ENCODE measurements at regions not wholly inside any gene's neighbourhood (a gene's known extent, or its start where the extent isn't known, plus 50 kb on each side); places are given as distances from the start of the nearest gene placed in this dataset.

DNA sequence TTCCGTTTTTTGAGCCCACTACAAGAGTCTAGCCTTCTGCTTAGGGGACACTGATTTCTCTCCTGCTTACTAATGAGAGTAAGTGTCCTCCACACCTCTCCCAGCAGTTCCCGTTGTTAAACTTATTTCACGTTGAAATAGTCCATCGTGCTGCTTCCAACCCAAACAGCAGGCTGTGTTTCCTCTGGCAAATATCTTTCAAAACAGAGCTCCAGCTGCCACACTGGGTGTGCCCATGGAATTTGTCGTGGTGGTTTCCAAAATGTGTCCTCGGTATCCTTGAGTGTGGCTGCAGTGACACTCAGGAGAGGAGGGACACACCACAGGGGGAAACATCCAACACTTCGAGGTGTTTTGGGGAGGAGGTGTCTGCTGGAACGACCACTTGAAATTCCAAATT lies 176.5 kb upstream of the RALGAPA2 start:
- Histone ChIP-seq H3K9me3 (ENCODE audit: insufficient read depth, low read depth, low read length) (peaks cover 4% of the 10 kb centered on the region), H3K79me2 (ENCODE audit: insufficient read depth, low read length) (no peaks in the 10 kb centered on the region), H4K20me1 (ENCODE audit: insufficient read depth, low read length) (no peaks in the 10 kb centered on the region), H3K4me2 (ENCODE audit: low read length) (no peak overlapping the region), H3K4me3 (ENCODE audit: insufficient read depth, low read depth, low read length) (no peak overlapping the region), H3K27me3 (ENCODE audit: insufficient read depth, low read length) (no peaks in the 10 kb centered on the region), H3K9ac (ENCODE audit: low read length) (no peak overlapping the region), H3K36me3 (ENCODE audit: insufficient read depth, low read length) (no peaks in the 10 kb centered on the region), H2AFZ (ENCODE audit: low read depth, low read length) (no peak overlapping the region), H3K27ac (ENCODE audit: low read depth, low read length) (no peak overlapping the region), H3K4me1 (ENCODE audit: insufficient read depth, low read length) (no peaks in the 10 kb centered on the region)
- FAIRE-seq (no peak), DNase-seq (ENCODE audit: low read depth) (no peak)
- no peak overlapping the region for H3K27ac Mint-ChIP-seq (ENCODE audit: unreplicated experiment)
- H3K27me3 Mint-ChIP-seq (ENCODE audit: low read depth, unreplicated experiment): peaks cover 9% of the 10 kb centered on the region
- no peak overlapping the region for H3K4me3 Mint-ChIP-seq (ENCODE audit: unreplicated experiment)
- TF ChIP-seq, protein P1, sequence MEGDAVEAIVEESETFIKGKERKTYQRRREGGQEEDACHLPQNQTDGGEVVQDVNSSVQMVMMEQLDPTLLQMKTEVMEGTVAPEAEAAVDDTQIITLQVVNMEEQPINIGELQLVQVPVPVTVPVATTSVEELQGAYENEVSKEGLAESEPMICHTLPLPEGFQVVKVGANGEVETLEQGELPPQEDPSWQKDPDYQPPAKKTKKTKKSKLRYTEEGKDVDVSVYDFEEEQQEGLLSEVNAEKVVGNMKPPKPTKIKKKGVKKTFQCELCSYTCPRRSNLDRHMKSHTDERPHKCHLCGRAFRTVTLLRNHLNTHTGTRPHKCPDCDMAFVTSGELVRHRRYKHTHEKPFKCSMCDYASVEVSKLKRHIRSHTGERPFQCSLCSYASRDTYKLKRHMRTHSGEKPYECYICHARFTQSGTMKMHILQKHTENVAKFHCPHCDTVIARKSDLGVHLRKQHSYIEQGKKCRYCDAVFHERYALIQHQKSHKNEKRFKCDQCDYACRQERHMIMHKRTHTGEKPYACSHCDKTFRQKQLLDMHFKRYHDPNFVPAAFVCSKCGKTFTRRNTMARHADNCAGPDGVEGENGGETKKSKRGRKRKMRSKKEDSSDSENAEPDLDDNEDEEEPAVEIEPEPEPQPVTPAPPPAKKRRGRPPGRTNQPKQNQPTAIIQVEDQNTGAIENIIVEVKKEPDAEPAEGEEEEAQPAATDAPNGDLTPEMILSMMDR (IDR thresholded peaks at IDR 0.05; ENCODE audit: insufficient read depth, low read depth, low read length): no peak
- TF ChIP-seq EZH2 (IDR thresholded peaks at IDR 0.05; ENCODE audit: insufficient read depth, low read length): no peak
- H3K9me3 Mint-ChIP-seq (ENCODE audit: unreplicated experiment): peaks cover 2% of the 10 kb centered on the region
- H3K36me3 Mint-ChIP-seq (ENCODE audit: low read depth, unreplicated experiment): no peaks in the 10 kb centered on the region
- no peaks in the 10 kb centered on the region for H3K4me1 Mint-ChIP-seq (ENCODE audit: low read depth, unreplicated experiment)

GRCh38 chr20:20888266-20888656 lies 175.8 kb upstream of the RALGAPA2 start:
- DNase-seq (ENCODE audit: low read depth): no peak
- no peak for FAIRE-seq
- H3K4me1 Mint-ChIP-seq (ENCODE audit: low read depth, unreplicated experiment): no peaks in the 10 kb centered on the region
- H3K27ac ChIP-seq (ENCODE audit: low read depth, low read length): no peak overlapping the region
- no peak overlapping the region for H3K9ac ChIP-seq (ENCODE audit: low read length)
- no peaks in the 10 kb centered on the region for H3K79me2 ChIP-seq (ENCODE audit: insufficient read depth, low read length)
- H3K27ac Mint-ChIP-seq (ENCODE audit: unreplicated experiment): no peak overlapping the region
- H3K4me3 ChIP-seq (ENCODE audit: insufficient read depth, low read depth, low read length): no peak overlapping the region
- H3K4me1 ChIP-seq (ENCODE audit: insufficient read depth, low read length): no peaks in the 10 kb centered on the region
- H3K9me3 ChIP-seq (ENCODE audit: insufficient read depth, low read depth, low read length): peaks cover 4% of the 10 kb centered on the region
- peaks cover 9% of the 10 kb centered on the region for H3K27me3 Mint-ChIP-seq (ENCODE audit: low read depth, unreplicated experiment)
- TF ChIP-seq EZH2 (IDR thresholded peaks at IDR 0.05; ENCODE audit: insufficient read depth, low read length): no peak
- TF ChIP-seq, protein P1 (IDR thresholded peaks at IDR 0.05; ENCODE audit: insufficient read depth, low read depth, low read length): no peak
- no peak overlapping the region for H3K4me3 Mint-ChIP-seq (ENCODE audit: unreplicated experiment)
- H4K20me1 ChIP-seq (ENCODE audit: insufficient read depth, low read length): no peaks in the 10 kb centered on the region
- H3K27me3 ChIP-seq (ENCODE audit: insufficient read depth, low read length): no peaks in the 10 kb centered on the region
- H3K36me3 Mint-ChIP-seq (ENCODE audit: low read depth, unreplicated experiment): no peaks in the 10 kb centered on the region
- no peaks in the 10 kb centered on the region for H3K36me3 ChIP-seq (ENCODE audit: insufficient read depth, low read length)
- peaks cover 2% of the 10 kb centered on the region for H3K9me3 Mint-ChIP-seq (ENCODE audit: unreplicated experiment)
- no peak overlapping the region for H2AFZ ChIP-seq (ENCODE audit: low read depth, low read length)
- no peak overlapping the region for H3K4me2 ChIP-seq (ENCODE audit: low read length)

DNA sequence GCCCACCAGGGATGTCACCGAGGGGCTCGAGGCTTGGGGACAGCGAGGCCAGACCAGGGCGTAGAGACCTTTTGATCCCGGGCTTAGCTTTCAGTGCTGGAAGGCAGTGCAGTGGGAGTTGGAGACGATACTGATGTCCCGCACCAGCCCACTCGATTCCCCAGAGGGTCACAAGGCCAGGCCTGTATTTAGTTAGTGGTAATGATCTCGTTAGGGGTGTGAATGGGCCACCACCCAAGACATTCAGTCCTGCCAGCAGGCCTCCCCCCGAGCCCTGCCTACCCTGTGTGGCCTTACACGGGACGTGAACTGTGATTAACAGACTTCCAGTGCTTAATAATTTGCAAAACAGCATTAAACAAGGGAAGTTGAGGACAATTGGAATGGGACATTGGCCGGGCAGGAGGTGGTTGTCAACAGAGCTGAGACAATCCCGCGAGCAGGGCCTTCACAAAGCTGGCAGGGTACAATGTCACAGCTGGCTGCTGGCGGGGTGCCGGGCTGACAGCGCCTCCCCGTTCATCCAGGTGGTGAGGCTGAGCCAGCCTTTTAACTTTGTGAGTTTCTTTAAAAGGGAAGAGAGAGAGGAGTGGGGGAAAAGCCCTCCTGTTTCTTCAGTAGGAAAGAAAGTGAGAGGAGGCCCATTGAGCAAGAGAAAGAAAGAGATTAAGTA lies 175.3 kb upstream of the RALGAPA2 start:
- H3K9me3 ChIP-seq (ENCODE audit: insufficient read depth, low read depth, low read length): peaks cover 4% of the 10 kb centered on the region
- no peak overlapping the region for H3K9ac ChIP-seq (ENCODE audit: low read length)
- Mint-ChIP-seq H3K4me1 (ENCODE audit: low read depth, unreplicated experiment) (no peaks in the 10 kb centered on the region), H3K36me3 (ENCODE audit: low read depth, unreplicated experiment) (no peaks in the 10 kb centered on the region), H3K27ac (ENCODE audit: unreplicated experiment) (no peak overlapping the region), H3K27me3 (ENCODE audit: low read depth, unreplicated experiment) (peaks cover 9% of the 10 kb centered on the region), H3K9me3 (ENCODE audit: unreplicated experiment) (peaks cover 2% of the 10 kb centered on the region), H3K4me3 (ENCODE audit: unreplicated experiment) (no peak overlapping the region)
- no peaks in the 10 kb centered on the region for H3K36me3 ChIP-seq (ENCODE audit: insufficient read depth, low read length)
- H3K79me2 ChIP-seq (ENCODE audit: insufficient read depth, low read length): no peaks in the 10 kb centered on the region
- FAIRE-seq: no peak
- TF ChIP-seq, protein P1 (IDR thresholded peaks at IDR 0.05; ENCODE audit: insufficient read depth, low read depth, low read length): no peak
- TF ChIP-seq EZH2 (IDR thresholded peaks at IDR 0.05; ENCODE audit: insufficient read depth, low read length): no peak
- H3K27ac ChIP-seq (ENCODE audit: low read depth, low read length): no peak overlapping the region
- no peaks in the 10 kb centered on the region for H3K27me3 ChIP-seq (ENCODE audit: insufficient read depth, low read length)
- no peak overlapping the region for H3K4me2 ChIP-seq (ENCODE audit: low read length)
- no peak overlapping the region for H2AFZ ChIP-seq (ENCODE audit: low read depth, low read length)
- no peaks in the 10 kb centered on the region for H4K20me1 ChIP-seq (ENCODE audit: insufficient read depth, low read length)
- no peaks in the 10 kb centered on the region for H3K4me1 ChIP-seq (ENCODE audit: insufficient read depth, low read length)
- no peak for DNase-seq (ENCODE audit: low read depth)
- no peak overlapping the region for H3K4me3 ChIP-seq (ENCODE audit: insufficient read depth, low read depth, low read length)
